Fibroblast of mammary gland (primary cell): ENCODE measurements at regions not wholly inside any gene's neighbourhood (a gene's known extent, or its start where the extent isn't known, plus 50 kb on each side); places are given as distances from the start of the nearest gene placed in this dataset.
"Not testable (repeated sequence)": the region's sequence is repeated elsewhere in the genome, so short reads cannot be mapped to it uniquely, and the experiment has no call there.

Source experiments
- DNase-seq: peaks from one replicate; pipeline ENCODE4 v3.0.0-alpha.2; 2010; ENCODE audit warnings: low read depth
- H3K4me3 ChIP-seq: 2 replicates; pipeline ENCODE4 v1.5.1; 2011; ENCODE audit warnings: low read depth, mild to moderate bottlenecking, low read length, moderate library complexity; ENCODE audit not compliant: control insufficient read depth
- CTCF ChIP-seq: conservative IDR thresholded peaks from 2 replicates; pipeline ENCODE4 v1.5.1; 2011; ENCODE audit warnings: low read depth, low read length, inconsistent platforms; ENCODE audit not compliant: control insufficient read depth, insufficient read depth

GRCh38 chr15:92801774-92802464 is 98.2 kb upstream of the CHD2 start:
- H3K4me3 ChIP-seq = no peak overlapping the region
- peak; percentile 94 for DNase-seq
- TF ChIP-seq CTCF = no peak

- DNase-seq = no peak
- TF ChIP-seq CTCF = no peak
- H3K4me3 ChIP-seq = no peak overlapping the region
Observed at GRCh38 chr15:92803536-92803851, 96.6 kb upstream of the CHD2 start.

- no peak for TF ChIP-seq CTCF
- no peak overlapping the region for H3K4me3 ChIP-seq
- DNase-seq = peak; percentile 100
Observed at GRCh38 chr15:92803852-92804609, 96.1 kb upstream of the CHD2 start.

- DNase-seq, H3K4me3 ChIP-seq: not testable (repeated sequence)
Observed at GRCh38 chr15:92804610-92804936, 95.6 kb upstream of the CHD2 start.

GRCh38 chr15:92805080-92805690 is 94.9 kb upstream of the CHD2 start:
- H3K4me3 ChIP-seq = no peak overlapping the region
- TF ChIP-seq CTCF = no peak
- no peak for DNase-seq

- DNase-seq, H3K4me3 ChIP-seq: not testable (repeated sequence)
Observed at GRCh38 chr15:92806171-92806570, 94.0 kb upstream of the CHD2 start.

- DNase-seq = no peak
- no peak overlapping the region for H3K4me3 ChIP-seq
- TF ChIP-seq CTCF = no peak
Observed at GRCh38 chr15:92806763-92807162, 93.4 kb upstream of the CHD2 start.
